ENCODE measurements at regions not wholly inside any gene's neighbourhood (a gene's known extent, or its start where the extent isn't known, plus 50 kb on each side); places are given as distances from the start of the nearest gene placed in this dataset.

DNA sequence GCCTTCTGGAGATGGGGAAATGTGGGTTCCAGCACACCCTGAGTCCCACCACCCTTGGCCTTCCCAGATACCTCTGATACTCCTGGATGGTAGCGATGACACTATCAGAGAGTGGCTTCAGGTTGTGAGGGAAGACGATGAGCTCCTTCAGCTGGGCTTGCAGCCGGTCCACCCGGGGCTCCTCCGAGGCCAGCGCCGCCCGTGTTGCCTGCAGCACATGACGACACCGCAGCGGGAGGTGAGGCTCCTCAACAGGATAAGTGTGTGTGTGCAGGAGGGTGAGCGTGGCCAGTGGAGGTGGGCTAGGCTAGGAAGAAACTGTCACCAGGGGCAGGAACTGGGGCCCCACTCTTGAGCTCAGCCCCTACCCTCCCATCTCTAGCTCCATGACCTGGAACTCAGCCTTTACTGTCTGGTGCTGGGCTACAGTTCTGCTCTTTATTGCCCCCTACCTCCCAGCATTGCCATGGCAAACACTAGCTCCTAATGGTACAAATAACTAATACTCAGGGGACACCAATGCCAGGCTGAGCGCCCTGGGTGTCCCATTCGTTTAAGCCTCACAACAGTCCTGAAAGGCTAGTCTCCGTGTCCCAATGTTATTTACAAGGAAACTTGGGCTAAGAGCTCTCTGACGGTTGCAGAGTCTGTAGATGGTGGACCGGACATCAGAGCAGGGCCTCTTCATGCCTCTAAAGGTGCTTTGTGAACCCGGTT is 64.1 kb downstream of the SYNE3 start:
- Mint-ChIP-seq H3K36me3 (ENCODE audit: low read depth) (peaks cover 100% of the 10 kb centered on the region), H3K27me3 (no peaks in the 10 kb centered on the region), H3K4me3 (no peak overlapping the region), H3K9me3 (no peaks in the 10 kb centered on the region), H3K27ac (no peak overlapping the region), H3K4me1 (ENCODE audit: low read depth) (no peaks in the 10 kb centered on the region)
- intact Hi-C loops (cut with micrococcal nuclease) = no loop called here

DNA sequence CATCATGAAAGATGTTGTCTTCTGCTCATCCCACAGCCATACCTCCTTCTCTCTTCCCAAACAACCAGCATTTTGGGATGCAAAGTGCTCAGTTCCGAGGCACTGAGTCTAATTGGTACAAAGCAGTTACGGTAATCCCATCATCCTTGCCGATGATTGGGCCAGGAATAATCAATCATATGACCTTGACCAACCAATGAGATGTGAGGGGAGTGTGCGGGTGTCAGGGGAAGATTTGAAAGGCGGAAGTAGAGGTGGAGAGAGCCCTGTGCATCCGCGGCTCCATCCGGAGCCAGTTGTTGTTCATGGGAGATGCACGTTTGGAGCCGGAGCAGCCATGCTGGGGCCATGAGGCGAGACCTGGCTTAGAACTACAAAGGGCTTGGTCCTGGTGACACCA is 67.3 kb downstream of the SYNE3 start:
- H3K27ac Mint-ChIP-seq = no peak overlapping the region
- intact Hi-C loops (cut with micrococcal nuclease) = no loop called here
- peaks cover 100% of the 10 kb centered on the region for H3K36me3 Mint-ChIP-seq (ENCODE audit: low read depth)
- H3K4me3 Mint-ChIP-seq = no peak overlapping the region
- H3K4me1 Mint-ChIP-seq (ENCODE audit: low read depth) = no peaks in the 10 kb centered on the region
- H3K27me3 Mint-ChIP-seq = no peaks in the 10 kb centered on the region
- H3K9me3 Mint-ChIP-seq = no peaks in the 10 kb centered on the region

DNA sequence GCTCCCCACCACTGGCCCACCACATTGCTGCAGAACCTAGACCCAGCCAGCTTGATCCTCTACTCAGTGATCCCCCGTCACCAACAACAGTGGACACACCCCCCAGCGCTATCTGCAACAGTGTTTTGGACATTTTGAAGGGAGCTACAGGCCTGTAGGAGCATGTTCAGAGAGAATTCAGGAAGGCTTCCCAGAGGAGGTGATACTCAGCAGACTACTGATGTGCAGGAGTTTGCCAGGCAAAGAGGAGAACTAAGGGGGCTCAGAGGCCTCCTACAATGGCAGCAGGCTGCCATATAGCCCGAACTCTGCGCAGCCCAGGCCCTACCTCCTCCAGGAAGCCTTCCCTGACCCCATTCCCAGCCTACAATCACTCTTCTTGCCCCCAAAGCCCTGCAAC is 70.0 kb downstream of the SYNE3 start:
- intact Hi-C loops (cut with micrococcal nuclease) = no loop called here
- H3K4me3 Mint-ChIP-seq = no peak overlapping the region
- H3K27ac Mint-ChIP-seq = no peak overlapping the region
- H3K36me3 Mint-ChIP-seq (ENCODE audit: low read depth) = peaks cover 100% of the 10 kb centered on the region
- H3K27me3 Mint-ChIP-seq = no peaks in the 10 kb centered on the region
- no peaks in the 10 kb centered on the region for H3K4me1 Mint-ChIP-seq (ENCODE audit: low read depth)
- H3K9me3 Mint-ChIP-seq = no peaks in the 10 kb centered on the region

DNA sequence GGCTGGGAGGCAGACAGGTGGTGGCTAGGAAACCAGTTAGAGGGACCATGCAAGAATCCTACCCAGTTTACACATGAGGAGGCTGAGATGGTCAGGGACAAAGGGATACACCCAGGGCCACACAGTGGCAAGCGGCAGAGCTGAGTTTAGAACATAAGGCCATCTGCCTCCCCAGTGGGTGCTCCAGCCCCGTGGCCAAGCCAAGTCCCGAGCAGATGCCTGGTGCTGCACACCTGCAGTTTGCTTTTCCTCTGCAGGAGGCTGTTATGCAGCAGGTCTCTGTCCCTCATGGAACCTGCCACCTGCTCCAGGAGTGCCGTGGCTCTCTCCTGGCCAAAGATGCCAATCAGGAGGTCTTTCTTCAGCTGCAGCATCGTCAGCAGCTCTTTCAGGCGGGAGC is 70.8 kb downstream of the SYNE3 start:
- Mint-ChIP-seq H3K27me3 (no peaks in the 10 kb centered on the region), H3K27ac (no peak overlapping the region), H3K36me3 (ENCODE audit: low read depth) (peaks cover 100% of the 10 kb centered on the region), H3K9me3 (no peaks in the 10 kb centered on the region), H3K4me1 (ENCODE audit: low read depth) (no peaks in the 10 kb centered on the region), H3K4me3 (no peak overlapping the region)
- intact Hi-C loops (cut with micrococcal nuclease) = no loop called here

DNA sequence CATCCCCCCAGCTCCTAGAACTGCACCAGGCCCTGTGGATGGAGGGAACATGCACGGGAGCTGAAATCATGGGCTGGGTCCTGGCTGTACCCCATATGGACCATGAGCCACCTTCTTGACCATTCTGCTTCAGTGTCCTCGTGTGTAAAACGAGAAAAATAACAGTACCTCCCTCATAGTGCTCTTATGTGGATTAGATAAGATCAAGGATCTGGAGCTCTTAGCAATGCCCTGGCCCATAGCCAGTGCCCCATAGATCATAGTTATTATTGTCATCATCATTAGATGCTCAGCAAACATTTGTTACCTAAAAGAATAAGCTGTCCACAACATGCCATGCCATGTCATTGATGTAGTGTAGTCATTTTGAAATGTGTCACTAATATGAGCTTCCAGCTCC is 71.3 kb downstream of the SYNE3 start:
- Mint-ChIP-seq H3K27me3 (no peaks in the 10 kb centered on the region), H3K9me3 (no peaks in the 10 kb centered on the region), H3K36me3 (ENCODE audit: low read depth) (peaks cover 100% of the 10 kb centered on the region), H3K4me3 (no peak overlapping the region), H3K4me1 (ENCODE audit: low read depth) (no peaks in the 10 kb centered on the region), H3K27ac (no peak overlapping the region)
- intact Hi-C loops (cut with micrococcal nuclease) = no loop called here

DNA sequence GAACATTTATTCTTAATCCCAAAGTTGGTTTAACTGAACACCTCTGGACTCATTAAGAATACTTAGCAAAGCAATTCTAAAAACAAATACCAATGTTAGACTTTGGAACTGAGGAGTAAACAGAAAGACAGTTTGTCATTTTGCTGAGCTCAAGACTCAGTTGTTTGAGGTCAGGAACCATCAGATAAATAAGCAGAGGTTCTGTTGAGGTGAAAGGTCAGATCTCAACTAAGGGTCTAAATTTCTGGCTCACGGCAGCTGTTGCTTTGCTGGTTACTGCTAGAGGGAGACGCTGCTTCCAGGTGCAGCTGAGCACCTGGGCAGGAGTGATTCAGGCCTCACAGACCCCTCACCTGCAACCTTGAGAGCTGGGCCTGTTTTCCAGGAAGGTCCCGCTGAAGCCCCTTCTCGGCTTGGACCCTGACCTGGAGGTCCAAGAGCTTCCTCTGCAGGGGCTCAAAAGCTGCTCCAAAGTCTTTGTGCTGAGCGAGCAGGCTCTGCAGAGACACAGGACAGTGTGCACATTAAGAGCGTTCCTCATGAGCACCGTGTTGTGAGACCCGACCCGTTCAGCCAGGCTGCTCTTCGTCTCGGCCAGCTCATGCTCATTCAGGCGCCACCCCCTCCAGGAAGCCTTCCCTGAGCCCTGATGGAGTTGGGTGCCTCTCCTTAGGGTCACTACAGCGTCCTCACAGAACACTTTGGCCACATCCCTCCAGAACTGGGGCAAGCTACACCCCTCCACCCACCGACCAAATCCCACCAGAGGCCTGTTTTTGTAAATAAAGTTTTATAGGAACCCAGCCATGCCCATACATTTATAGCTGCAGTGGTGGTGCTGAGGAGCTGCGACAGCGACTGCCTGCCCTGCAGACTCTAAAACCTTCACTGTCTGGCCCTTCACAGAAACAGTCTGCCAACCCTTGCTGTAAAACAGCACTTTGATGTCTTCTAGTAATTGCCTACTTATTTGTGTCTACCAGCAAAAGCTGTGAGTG is 72.0 kb downstream of the SYNE3 start:
- peaks cover 100% of the 10 kb centered on the region for H3K36me3 Mint-ChIP-seq (ENCODE audit: low read depth)
- H3K4me1 Mint-ChIP-seq (ENCODE audit: low read depth) = no peaks in the 10 kb centered on the region
- H3K9me3 Mint-ChIP-seq = no peaks in the 10 kb centered on the region
- no peak overlapping the region for H3K4me3 Mint-ChIP-seq
- H3K27ac Mint-ChIP-seq = no peak overlapping the region
- intact Hi-C loops (cut with micrococcal nuclease) = no loop called here
- H3K27me3 Mint-ChIP-seq = no peaks in the 10 kb centered on the region

DNA sequence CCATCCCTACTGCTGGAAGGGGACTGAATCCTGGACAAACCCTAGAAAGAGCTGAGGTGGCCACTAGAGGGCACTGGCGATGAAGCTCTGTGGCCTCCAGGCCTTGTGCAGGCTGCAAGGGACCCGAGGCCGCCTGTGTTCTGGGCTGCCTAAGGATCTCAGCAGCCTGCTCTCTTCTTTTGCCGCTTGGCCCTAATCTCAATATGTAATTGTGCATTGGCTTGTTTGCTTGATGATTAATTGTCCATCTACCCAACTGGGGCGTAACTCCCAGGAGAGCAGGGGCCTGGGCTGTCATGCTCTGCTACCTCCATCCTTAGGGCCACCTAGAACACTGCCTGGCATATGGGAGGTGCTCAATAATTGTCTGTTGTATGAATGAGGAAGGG is 73.8 kb downstream of the SYNE3 start:
- intact Hi-C loops (cut with micrococcal nuclease) = loop anchor here (1.0 to 2.0 kb wide), 2 partner anchors 85 to 92 kb away; partner anchors contain the start of gene GLRX5
- Mint-ChIP-seq H3K4me1 (ENCODE audit: low read depth) (no peaks in the 10 kb centered on the region), H3K4me3 (no peak overlapping the region), H3K27ac (no peak overlapping the region), H3K27me3 (no peaks in the 10 kb centered on the region), H3K36me3 (ENCODE audit: low read depth) (peaks cover 100% of the 10 kb centered on the region), H3K9me3 (no peaks in the 10 kb centered on the region)

DNA sequence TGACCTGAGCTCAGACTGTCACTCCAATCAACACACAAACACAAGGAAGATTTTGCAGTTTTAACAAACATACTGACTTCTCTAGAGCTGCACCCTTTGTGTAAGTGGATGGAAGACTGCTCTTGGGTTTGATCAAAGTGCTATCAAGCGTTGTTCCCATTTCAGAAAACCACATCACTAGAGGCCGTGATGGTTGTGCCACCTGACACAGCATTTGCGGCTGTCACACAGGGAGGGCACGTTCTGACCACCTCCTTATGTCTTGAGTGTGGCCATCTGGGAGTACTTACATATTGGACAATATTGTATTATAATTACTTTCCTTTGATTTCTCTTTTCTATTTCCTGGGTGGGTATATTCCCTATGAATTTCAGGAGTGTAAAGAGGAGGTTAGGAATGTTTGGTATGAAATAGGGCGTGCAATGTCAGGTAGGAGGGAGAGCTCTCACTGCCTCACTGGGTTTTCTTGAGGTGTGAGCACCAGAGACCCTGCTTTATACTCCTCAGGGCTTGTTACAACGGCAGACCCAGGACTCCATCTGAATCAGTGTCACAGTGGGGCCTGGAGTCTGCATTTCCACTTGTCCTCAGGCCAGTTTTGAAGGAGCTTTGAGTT is 74.3 kb downstream of the SYNE3 start:
- peaks cover 100% of the 10 kb centered on the region for H3K36me3 Mint-ChIP-seq (ENCODE audit: low read depth)

DNA sequence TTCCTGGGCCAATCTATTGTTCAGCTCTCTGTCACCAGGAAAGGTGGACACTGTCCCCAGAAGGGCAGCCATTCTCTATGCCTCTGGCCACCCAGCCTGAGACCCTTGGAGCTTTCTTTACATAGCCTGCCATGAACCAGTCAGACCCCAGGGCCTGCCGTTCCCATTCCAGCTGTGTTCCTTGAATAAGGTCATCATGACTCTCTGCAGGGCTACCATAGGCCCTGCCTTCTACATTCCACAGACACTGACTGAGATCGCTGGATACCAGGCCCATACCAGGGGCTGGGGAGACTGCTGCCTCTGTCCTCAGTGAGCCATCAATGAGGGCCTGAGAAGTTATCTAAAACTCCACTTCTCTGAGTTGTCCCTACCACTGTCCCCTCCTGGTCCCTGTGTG is 75.5 kb downstream of the SYNE3 start:
- no peaks in the 10 kb centered on the region for H3K9me3 Mint-ChIP-seq
- peaks cover 100% of the 10 kb centered on the region for H3K36me3 Mint-ChIP-seq (ENCODE audit: low read depth)
- no peak overlapping the region for H3K4me3 Mint-ChIP-seq
- intact Hi-C loops (cut with micrococcal nuclease) = no loop called here
- H3K27me3 Mint-ChIP-seq = no peaks in the 10 kb centered on the region
- H3K27ac Mint-ChIP-seq = no peak overlapping the region
- H3K4me1 Mint-ChIP-seq (ENCODE audit: low read depth) = no peaks in the 10 kb centered on the region

More for the DNA sequence above, 74.3 kb downstream of the SYNE3 start:
- intact Hi-C loops (cut with micrococcal nuclease) = loop anchor here (1.0 to 2.0 kb wide), 2 partner anchors 85 to 93 kb away; partner anchors contain the start of gene GLRX5
- H3K4me3 Mint-ChIP-seq = no peak overlapping the region
- H3K4me1 Mint-ChIP-seq (ENCODE audit: low read depth) = no peaks in the 10 kb centered on the region
- no peaks in the 10 kb centered on the region for H3K9me3 Mint-ChIP-seq
- H3K27me3 Mint-ChIP-seq = no peaks in the 10 kb centered on the region
- no peak overlapping the region for H3K27ac Mint-ChIP-seq

DNA sequence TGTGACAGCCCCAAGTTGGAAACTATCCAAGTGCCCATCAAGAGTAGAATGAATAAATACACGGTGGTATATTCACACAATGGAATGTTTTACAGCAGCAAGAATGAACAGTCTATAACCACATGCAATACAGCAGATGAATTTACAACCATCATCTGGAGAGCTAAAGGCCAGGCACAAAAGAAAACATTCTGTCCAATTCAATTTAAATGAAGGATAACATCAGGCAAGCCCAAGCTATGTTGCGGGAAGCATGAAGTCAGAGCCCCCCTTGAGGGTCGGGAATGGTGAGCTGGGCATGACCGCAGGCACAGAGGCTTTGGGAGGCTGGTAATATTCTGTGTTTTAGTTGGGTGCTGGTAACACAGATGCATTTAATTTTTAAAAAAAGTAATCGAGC is 76.0 kb downstream of the SYNE3 start:
- Mint-ChIP-seq H3K9me3 (no peaks in the 10 kb centered on the region), H3K27me3 (no peaks in the 10 kb centered on the region), H3K4me1 (ENCODE audit: low read depth) (no peaks in the 10 kb centered on the region), H3K36me3 (ENCODE audit: low read depth) (peaks cover 100% of the 10 kb centered on the region), H3K4me3 (no peak overlapping the region), H3K27ac (no peak overlapping the region)
- intact Hi-C loops (cut with micrococcal nuclease) = no loop called here

DNA sequence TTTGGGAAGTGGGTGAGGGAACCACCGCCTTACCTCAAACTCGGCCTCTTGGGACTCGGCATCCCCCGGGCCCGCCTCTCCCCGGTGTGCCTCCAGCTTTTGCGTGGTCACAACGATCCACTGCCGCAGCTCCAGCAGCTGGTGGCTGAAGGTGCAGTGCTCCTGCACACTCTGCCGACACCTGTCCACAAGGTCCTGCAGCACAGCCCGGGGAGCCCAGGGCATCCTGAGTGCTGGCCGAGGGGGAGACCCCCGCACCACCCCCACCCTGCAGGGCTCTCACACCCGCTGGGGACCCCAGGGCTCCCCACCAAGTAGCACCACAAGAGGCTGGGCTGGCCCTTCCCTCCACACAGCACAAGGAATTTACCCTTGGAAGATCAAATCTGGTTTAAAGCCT is 76.6 kb downstream of the SYNE3 start:
- Mint-ChIP-seq H3K4me1 (ENCODE audit: low read depth) (no peaks in the 10 kb centered on the region), H3K9me3 (no peaks in the 10 kb centered on the region), H3K27ac (no peak overlapping the region), H3K4me3 (no peak overlapping the region), H3K27me3 (no peaks in the 10 kb centered on the region), H3K36me3 (ENCODE audit: low read depth) (peaks cover 100% of the 10 kb centered on the region)
- intact Hi-C loops (cut with micrococcal nuclease) = loop anchor here (10.0 kb wide), 1 partner anchor 315 kb away; no protein-coding TSS in a partner anchor

DNA sequence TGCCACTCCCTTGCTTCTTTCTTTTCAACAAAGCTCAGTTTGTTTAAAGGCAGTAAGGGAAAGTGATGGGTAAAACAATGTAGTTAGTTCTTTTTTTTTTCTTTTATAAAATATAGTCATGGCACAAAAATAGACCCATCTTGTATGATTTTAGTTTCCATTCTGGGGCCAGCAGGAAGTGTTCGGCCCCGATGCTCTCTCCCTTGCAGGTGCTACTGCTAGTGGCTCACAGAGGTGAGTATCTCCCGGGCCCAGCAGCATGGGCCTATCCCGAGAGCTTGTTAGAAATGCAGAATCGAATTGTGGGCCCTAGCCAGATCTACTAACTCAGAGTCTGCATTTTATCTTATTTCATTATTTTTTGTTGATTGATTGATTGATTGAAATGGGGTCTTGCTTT is 78.7 kb downstream of the SYNE3 start:
- intact Hi-C loops (cut with micrococcal nuclease) = loop anchor here (10.0 kb wide), 1 partner anchor 313 kb away; no protein-coding TSS in a partner anchor
- peaks cover 100% of the 10 kb centered on the region for H3K36me3 Mint-ChIP-seq (ENCODE audit: low read depth)
- no peak overlapping the region for H3K4me3 Mint-ChIP-seq
- no peaks in the 10 kb centered on the region for H3K9me3 Mint-ChIP-seq
- no peaks in the 10 kb centered on the region for H3K4me1 Mint-ChIP-seq (ENCODE audit: low read depth)
- H3K27ac Mint-ChIP-seq = no peak overlapping the region
- H3K27me3 Mint-ChIP-seq = no peaks in the 10 kb centered on the region

DNA sequence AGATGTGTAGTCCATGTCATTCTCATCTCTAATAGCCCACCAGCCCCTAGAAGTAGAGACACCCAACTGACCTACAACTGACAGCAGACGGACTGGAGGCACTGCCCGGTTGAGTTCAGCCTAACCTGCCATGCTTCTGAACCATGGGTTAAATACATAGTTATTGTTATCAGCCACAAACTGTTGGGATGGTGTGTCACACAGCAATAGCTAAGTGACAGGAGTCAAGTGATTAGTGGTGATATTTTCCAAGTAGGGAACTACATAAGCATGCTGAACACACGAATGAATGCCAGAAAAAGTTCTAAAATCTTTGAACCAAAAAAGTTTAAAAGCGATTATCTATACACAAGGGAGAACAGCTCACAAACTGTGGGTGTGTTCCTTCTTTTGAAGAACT is 80.1 kb downstream of the SYNE3 start:
- intact Hi-C loops (cut with micrococcal nuclease) = loop anchor here (10.0 kb wide), 1 partner anchor 312 kb away; no protein-coding TSS in a partner anchor
- H3K4me3 Mint-ChIP-seq = no peak overlapping the region
- H3K36me3 Mint-ChIP-seq (ENCODE audit: low read depth) = peaks cover 100% of the 10 kb centered on the region
- no peaks in the 10 kb centered on the region for H3K9me3 Mint-ChIP-seq
- H3K4me1 Mint-ChIP-seq (ENCODE audit: low read depth) = no peaks in the 10 kb centered on the region
- no peaks in the 10 kb centered on the region for H3K27me3 Mint-ChIP-seq
- H3K27ac Mint-ChIP-seq = no peak overlapping the region

DNA sequence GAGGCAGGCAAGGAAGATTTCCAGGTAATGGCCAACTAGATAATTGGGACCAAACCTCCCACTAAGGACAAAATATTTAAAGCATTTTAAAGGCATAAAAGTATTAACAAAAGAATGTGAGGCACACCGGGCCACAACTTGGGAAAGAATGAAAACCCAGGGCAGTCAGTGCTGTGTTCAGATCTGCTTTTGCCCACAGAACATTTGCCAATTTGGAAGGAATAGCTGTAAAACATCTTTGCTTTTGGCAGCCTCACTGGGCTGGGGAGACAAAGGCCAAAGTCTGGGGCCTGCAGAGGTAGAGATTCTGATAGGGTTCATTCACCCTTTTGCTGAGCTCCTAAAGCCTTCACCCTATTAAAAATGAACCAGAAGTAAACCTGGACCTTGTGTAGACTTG is 82.3 kb downstream of the SYNE3 start:
- H3K27me3 Mint-ChIP-seq = no peaks in the 10 kb centered on the region
- H3K9me3 Mint-ChIP-seq = no peaks in the 10 kb centered on the region
- intact Hi-C loops (cut with micrococcal nuclease) = loop anchor here (10.0 kb wide), 1 partner anchor 309 kb away; no protein-coding TSS in a partner anchor
- no peak overlapping the region for H3K27ac Mint-ChIP-seq
- H3K36me3 Mint-ChIP-seq (ENCODE audit: low read depth) = peaks cover 100% of the 10 kb centered on the region
- H3K4me1 Mint-ChIP-seq (ENCODE audit: low read depth) = no peaks in the 10 kb centered on the region
- no peak overlapping the region for H3K4me3 Mint-ChIP-seq
